ENCODE measurements at regions not wholly inside any gene's neighbourhood (a gene's known extent, or its start where the extent isn't known, plus 50 kb on each side); places are given as distances from the start of the nearest gene placed in this dataset.

- no peak for TF ChIP-seq CTCF (IDR thresholded peaks at IDR 0.05)
- TF ChIP-seq POLR2A (IDR thresholded peaks at IDR 0.05): no peak
Measured at GRCh38 chr5:44245935-44246334, 143.3 kb downstream of the FGF10 start.

Data from right lobe of liver (tissue), 4 donors.